ENCODE measurements at regions not wholly inside any gene's neighbourhood (a gene's known extent, or its start where the extent isn't known, plus 50 kb on each side); places are given as distances from the start of the nearest gene placed in this dataset.
"Not testable (repeated sequence)": the region's sequence is repeated elsewhere in the genome, so short reads cannot be mapped to it uniquely, and the experiment has no call there.

DNA sequence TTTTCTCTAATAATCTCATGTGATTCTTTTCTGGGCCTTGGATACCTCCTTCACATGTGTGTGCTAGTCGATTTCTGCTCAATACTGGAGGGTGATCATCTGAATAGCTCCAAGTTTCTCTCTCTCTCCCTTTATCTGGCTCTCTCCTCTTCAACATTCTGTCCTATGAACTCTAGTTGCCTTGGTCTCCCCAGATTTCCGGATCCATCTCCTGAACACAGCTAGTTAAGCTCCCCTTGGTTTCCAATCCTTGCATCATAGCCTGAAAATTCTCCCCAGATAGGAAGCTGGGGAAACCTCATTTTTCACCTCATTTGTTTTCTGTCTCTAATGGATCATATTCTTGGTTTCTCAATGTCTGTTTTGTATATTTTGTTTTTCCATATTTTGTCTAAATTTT, 832.3 kb downstream of the MTRR start:
- no peak for ATAC-seq

DNA sequence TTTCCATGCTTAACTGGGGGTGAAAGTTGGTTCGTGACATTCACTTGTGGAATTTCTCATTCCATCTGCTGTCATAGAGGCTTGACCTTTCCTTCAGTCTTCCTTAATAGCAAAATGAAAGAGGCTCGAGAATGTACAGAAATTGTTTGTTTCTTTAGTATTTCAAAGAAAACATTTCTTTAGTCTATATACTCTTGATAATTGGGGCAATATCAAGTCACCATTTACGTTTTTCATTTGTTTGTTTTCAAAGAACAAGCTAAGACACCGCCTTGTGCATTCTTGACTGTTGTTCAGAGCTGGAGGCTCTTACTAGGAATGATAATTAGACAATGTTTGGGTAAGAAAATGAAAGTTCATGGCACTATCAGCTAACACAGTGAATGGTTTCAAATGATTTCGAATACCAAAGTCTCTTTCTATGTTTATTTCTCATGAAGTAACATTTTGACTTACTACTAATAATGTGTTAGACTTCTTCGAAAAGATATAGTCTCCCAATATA, 835.4 kb downstream of the SEMA5A start:
- no peak for ATAC-seq
- no peak for DNase-seq
- intact Hi-C loops (cut with micrococcal nuclease) = no loop called here

More for the DNA sequence above, 832.3 kb downstream of the MTRR start:
- intact Hi-C loops (cut with micrococcal nuclease) = no loop called here
- DNase-seq = no peak

- DNase-seq = no peak
- intact Hi-C loops (cut with micrococcal nuclease) = no loop called here
- no peak for ATAC-seq
Observed at GRCh38 chr5:8714198-8714597, 831.7 kb downstream of the SEMA5A start.

GRCh38 chr5:8714861-8715260, 831.0 kb downstream of the SEMA5A start:
- ATAC-seq (no peak), DNase-seq (no peak)
- intact Hi-C loops (cut with micrococcal nuclease) = no loop called here

- ATAC-seq = no peak
- no peak for DNase-seq
- intact Hi-C loops (cut with micrococcal nuclease) = no loop called here
Observed at GRCh38 chr5:8719796-8720195, 826.1 kb downstream of the SEMA5A start.

GRCh38 chr5:8720506-8720905, 825.4 kb downstream of the SEMA5A start:
- ATAC-seq (no peak), DNase-seq (no peak)
- intact Hi-C loops (cut with micrococcal nuclease) = no loop called here

DNA sequence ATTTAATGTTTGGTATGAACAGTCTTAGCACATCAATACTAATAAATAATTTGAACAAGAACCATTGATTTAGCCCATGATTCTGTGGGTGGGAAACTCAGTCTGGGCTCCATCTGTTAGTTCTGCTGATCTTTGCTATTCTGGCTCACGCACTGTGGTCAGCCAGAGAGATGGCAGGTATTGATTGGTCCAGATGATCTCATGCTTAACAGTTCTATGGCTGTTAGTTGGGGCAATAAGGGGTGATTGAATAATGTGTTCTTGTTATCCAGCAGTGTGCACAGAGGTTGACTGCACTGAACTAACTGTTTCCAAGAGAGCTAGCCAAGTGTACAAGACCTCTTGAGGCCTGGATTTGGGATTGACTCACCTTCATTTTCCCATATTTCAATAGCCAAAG, 824.3 kb downstream of the SEMA5A start:
- intact Hi-C loops (cut with micrococcal nuclease) = no loop called here
- ATAC-seq (no peak), DNase-seq (no peak)

DNA sequence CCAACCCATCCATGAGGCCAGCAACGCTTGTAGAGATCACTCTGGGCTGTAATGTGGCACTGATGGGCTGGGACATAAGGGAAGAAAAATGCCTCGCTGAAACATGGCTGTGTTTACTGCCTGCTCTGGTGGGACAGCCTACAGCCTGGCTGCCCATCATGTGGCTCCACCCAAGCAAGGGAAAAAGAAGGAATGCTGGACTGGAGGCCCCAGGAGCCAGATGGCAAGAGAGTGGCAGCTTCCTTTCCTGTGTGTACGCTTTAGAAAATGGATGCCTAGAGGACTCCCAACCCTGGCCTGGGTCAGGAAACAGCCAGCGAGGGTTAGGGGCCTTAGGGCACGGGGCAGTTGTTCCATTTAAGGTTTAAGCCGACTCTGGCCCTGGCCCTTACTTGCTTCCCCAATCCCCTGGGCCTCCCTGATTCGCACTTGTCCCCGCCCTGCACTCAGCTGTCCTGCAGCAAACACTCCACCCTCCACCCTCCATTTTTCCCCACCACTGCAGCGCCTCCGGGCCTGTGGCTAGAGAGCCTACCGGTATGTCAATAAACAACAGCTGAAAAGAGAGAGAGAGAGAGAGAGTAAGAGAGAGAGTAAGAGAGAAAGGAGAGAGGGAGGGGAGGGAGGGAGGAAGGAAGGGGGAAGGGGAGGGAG, 819.4 kb downstream of the SEMA5A start:
- intact Hi-C loops (cut with micrococcal nuclease) = no loop called here
- ATAC-seq (no peak), DNase-seq (no peak)

DNA sequence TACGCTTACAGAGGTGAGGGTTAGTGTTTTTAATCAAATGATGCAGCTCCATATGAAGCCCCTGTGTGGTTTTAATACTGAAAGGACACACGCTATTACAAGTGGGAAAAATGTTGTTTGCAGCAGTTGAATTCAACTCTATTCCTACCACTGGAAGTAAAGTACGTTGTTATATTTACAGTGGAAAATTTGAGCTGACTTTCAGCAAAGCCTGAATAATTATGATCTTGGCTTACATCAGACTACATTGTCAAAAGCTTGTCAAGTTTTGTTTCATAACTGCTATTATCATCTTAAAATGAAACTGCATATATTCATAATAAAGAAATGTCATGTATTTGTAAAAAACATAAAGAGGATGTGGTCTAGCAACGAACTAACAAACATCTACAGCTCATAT, 818.5 kb downstream of the SEMA5A start:
- intact Hi-C loops (cut with micrococcal nuclease) = no loop called here
- DNase-seq = no peak
- ATAC-seq = no peak

GRCh38 chr5:8729437-8729836, 816.4 kb downstream of the SEMA5A start:
- ATAC-seq (no peak), DNase-seq (no peak)
- intact Hi-C loops (cut with micrococcal nuclease) = no loop called here

GRCh38 chr5:8730194-8730593, 815.7 kb downstream of the SEMA5A start:
- DNase-seq (no peak), ATAC-seq (no peak)
- intact Hi-C loops (cut with micrococcal nuclease) = no loop called here

DNA sequence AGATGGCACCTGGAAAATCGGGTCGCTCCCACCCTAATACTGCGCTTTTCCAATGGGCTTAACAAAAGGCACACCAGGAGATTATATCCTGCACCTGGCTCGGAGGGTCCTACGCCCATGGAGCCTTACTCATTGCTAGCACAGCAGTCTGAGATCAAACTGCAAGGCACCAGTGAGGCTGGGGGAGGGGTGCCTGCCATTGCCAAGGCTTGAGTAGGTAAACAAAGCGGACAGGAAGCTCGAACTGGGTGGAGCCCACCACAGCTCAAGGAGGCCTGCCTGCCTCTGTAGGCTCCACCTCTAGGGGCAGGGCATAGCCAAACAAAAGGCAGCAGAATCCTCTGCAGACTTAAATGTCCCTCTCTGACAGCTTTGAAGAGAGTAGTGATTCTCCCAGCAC, 814.8 kb downstream of the SEMA5A start:
- DNase-seq; ATAC-seq; intact Hi-C loops (cut with micrococcal nuclease): not testable (repeated sequence)

GRCh38 chr5:8740595-8740994, 805.3 kb downstream of the SEMA5A start:
- intact Hi-C loops (cut with micrococcal nuclease) = no loop called here
- ATAC-seq (no peak), DNase-seq (no peak)

GRCh38 chr5:8749556-8749955, 796.3 kb downstream of the SEMA5A start:
- ATAC-seq = no peak
- intact Hi-C loops (cut with micrococcal nuclease) = no loop called here
- no peak for DNase-seq

DNA sequence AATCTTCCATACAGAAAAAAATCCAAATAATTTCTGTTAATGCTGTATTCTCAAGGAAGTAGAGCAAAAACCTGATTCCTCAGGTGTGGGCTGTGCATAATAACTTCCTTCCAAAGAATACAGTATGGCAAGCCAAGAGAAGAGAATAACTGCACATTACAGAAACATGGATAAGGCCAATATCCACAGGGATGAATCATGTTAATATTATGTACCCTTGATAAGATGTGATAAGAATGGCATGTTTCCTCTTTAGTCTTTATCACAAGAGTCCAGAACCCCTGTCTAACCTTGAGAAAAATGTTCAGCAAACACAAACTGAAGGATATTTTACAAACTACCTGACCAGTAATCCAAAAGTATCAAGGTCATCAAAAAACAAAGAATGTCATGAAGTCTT, 795.8 kb downstream of the SEMA5A start:
- DNase-seq (no peak), ATAC-seq (no peak)
- intact Hi-C loops (cut with micrococcal nuclease) = no loop called here

DNA sequence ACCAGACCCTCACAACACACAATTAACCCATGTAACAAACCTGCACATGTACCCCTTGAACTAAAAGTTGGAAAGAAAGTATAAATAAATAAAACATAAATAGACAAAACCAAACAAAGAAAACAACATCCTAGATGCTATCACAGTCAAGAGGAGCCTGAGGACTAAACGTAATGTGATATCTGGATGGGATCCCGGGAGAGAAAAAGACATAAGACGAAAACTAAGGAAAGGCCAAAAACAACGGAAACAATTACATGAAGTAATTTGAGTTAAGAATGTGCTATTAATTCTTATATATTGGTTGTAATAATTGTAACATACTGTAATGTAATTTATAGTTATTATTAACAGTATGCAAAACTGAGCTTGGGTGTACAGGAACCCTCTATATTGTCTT, 793.9 kb downstream of the SEMA5A start:
- ATAC-seq = no peak
- intact Hi-C loops (cut with micrococcal nuclease) = no loop called here
- DNase-seq = no peak

- intact Hi-C loops (cut with micrococcal nuclease) = no loop called here
- ATAC-seq = no peak
- DNase-seq = no peak
Observed at GRCh38 chr5:8752595-8752994, 793.3 kb downstream of the SEMA5A start.

DNA sequence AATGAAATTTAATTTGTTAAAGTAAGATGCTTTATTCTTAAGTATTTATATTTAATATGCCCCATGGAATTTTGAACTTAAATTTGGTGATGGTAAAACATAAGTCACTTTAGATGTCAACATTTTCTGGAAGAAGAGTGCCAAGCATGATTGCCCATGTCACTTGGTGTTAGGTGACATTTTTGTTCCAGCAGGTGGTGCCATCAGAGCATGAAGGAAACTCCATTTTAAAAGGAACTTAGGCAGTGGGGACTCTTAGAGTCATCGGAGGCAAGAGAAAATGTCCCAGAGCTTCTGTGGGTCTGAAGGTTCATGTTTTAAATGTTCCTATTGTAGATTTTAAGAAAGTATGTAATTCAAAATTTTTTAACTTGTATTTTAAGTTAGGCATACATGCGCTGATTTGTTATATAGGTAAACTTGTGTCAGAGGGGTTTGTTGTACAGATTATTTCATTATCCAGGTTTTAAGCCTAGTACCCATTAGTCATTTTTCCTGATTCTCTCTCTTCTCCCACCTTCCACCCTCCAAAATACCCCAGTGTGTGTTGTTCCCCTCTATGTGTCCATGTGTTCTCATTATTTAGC, 789.3 kb downstream of the SEMA5A start:
- DNase-seq = no peak
- intact Hi-C loops (cut with micrococcal nuclease) = no loop called here
- ATAC-seq = no peak

GRCh38 chr5:8765886-8766285, 780.0 kb downstream of the SEMA5A start:
- ATAC-seq = no peak
- DNase-seq = no peak
- intact Hi-C loops (cut with micrococcal nuclease) = no loop called here

DNA sequence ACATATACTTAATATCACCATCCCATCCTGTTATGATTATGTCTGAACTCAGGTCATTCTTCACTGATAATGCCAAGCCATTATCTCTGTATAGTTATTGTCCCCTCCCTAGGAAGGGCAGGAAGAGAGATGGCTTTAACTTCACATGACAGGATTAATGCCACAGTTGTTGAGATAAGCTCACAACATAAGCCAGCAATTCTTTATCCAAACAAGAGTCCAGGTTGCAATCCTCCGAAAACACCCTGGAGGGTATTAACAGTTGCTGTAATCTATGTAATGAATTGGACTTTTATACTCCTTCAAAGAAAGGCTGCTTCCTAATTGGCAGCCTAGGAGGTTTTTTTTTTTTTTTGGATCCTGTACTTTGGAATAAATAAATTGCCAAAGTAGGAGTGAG, 779.4 kb downstream of the SEMA5A start:
- no peak for DNase-seq
- no peak for ATAC-seq
- intact Hi-C loops (cut with micrococcal nuclease) = no loop called here

DNA sequence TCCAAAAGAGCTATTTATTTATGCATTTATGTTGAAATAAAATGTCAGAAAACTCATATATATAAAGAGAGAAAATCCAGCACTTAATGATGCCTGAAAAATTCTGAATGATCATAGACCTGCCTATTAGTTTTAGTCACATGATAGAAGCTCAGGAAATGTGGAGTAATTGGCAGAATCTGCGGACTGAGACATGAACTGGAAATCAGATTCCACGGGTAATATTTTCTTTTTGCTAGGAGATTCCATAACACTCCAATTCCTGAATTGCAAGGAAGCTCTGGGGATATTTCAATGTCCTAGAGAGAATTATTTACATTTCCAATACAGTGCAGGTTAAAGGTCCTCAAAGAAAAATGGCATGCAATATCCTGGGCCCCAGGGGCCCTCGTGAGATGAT, 778.8 kb downstream of the SEMA5A start:
- intact Hi-C loops (cut with micrococcal nuclease) = no loop called here
- ATAC-seq = no peak
- DNase-seq = no peak

All from left ventricle myocardium superior (tissue), 1 donor.